ENCODE measurements at regions not wholly inside any gene's neighbourhood (a gene's known extent, or its start where the extent isn't known, plus 50 kb on each side); places are given as distances from the start of the nearest gene placed in this dataset.

DNA sequence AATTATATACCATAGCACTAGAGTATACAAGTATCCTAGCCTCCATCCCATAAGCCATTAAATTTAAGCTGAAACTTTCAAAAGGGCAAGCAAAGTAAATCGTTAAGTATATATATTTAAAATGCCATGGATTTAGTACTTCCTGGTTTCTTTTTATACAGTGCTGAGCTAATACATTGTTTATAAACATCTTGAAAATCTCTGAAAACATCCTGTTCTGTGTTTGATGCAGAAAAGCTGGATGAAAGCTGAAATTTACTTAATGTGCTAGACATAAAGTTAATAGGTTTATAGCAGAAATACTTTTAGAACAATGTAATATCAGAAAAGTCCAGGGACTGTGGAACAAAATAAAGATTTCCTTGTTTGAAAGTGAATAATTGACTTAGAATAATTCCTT lies 875.4 kb downstream of the SLITRK6 start:
- TF ChIP-seq POLR2A (IDR thresholded peaks at IDR 0.05) (no peak), CTCF (IDR thresholded peaks at IDR 0.05) (no peak), POLR2AphosphoS5 (IDR thresholded peaks at IDR 0.05) (no peak)

Measured in upper lobe of left lung (tissue), 4 donors.